Left lung (tissue), 4 donors: ENCODE measurements at regions not wholly inside any gene's neighbourhood (a gene's known extent, or its start where the extent isn't known, plus 50 kb on each side); places are given as distances from the start of the nearest gene placed in this dataset.
A peak's percentile ranks its signal among the peaks of the same experiment; 100 is the strongest.

Source experiments
- ATAC-seq: fragments of 200-7000 bp; cut with Tn5 transposase; one replicate; pipeline ENCODE4 v1.9.1; 2020; ENCODE audit warnings: moderate library complexity
- DNase-seq, 4 donors: peaks; one replicate each; pipeline ENCODE4 v3.0.0-alpha.2; 2013 to 2020
- H3K27ac ChIP-seq, 2 donors: fragments of 200-600 bp; sonication (generic) in 1 of 2; one replicate each; pipeline versions ENCODE4 v1.5.0 to v1.8.0; 2020 to 2021
- H3K27me3 ChIP-seq, 2 donors: fragments of 200-600 bp; sonication (generic) in 1 of 2; one replicate each; pipeline versions ENCODE4 v1.5.0 to v1.8.0; 2020 to 2021
- H3K36me3 ChIP-seq, 2 donors: fragments of 200-600 bp; sonication (generic) in 1 of 2; one replicate each; pipeline versions ENCODE4 v1.5.0 to v1.8.0; 2020 to 2021
- H3K4me1 ChIP-seq, 2 donors: fragments of 200-600 bp; one replicate each; pipeline ENCODE4 v1.8.0; 2021
- H3K4me3 ChIP-seq, 2 donors: fragments of 200-600 bp; sonication (generic) in 1 of 2; one replicate each; pipeline versions ENCODE4 v1.5.0 to v1.8.0; 2020 to 2021; ENCODE audit warnings: mild to moderate bottlenecking in 1 of 2
- H3K9me3 ChIP-seq, 2 donors: fragments of 200-600 bp; sonication (generic) in 1 of 2; one replicate each; pipeline versions ENCODE4 v1.5.0 to v1.8.0; 2020 to 2021
- CTCF ChIP-seq, 2 donors: fragments of 200-600 bp; sonication (generic) in 1 of 2; IDR thresholded peaks; one replicate each; pipeline versions ENCODE4 v1.5.0 to v1.8.0; 2021; ENCODE audit warnings: antibody characterized with exemption in 2 of 2
- intact Hi-C, 2 donors: fragments of 100-400 bp; cut with DNase I; formaldehyde crosslinking; loops; one replicate each; pipeline versions ENCODE4 v1.11.2 to v1.14.2; 2022
- donor health status: DM: no; HTN: yes; CAD: no.
- donor health status: DM: no; HTN: no; CAD: no.

- DNase-seq: peak in 1 of 4 donors; percentile 33
- H3K4me1 ChIP-seq: no peaks in the 10 kb centered on the region
- H3K4me3 ChIP-seq: no peak overlapping the region
- no peaks in the 10 kb centered on the region for H3K36me3 ChIP-seq
- peaks cover 0 to 28% of the 10 kb centered on the region in 2 donors for H3K27me3 ChIP-seq
- TF ChIP-seq CTCF (IDR thresholded peaks at IDR 0.05): no peak
- H3K9me3 ChIP-seq: no peaks in the 10 kb centered on the region
- intact Hi-C loops: no loop called here
- no peak overlapping the region for H3K27ac ChIP-seq
- no peak for ATAC-seq
These were observed 242.1 kb downstream of the CTTN start for GRCh38 chr11:70640408-70640807.

- Histone ChIP-seq H3K27me3 (peaks cover 0 to 38% of the 10 kb centered on the region in 2 donors), H3K4me1 (no peaks in the 10 kb centered on the region), H3K9me3 (no peaks in the 10 kb centered on the region), H3K36me3 (no peaks in the 10 kb centered on the region), H3K27ac (no peak overlapping the region), H3K4me3 (no peak overlapping the region)
- intact Hi-C loops: no loop called here
- DNase-seq (peak in 1 of 4 donors; percentile 60), ATAC-seq (no peak)
- TF ChIP-seq CTCF (IDR thresholded peaks at IDR 0.05): no peak
These were observed 243.0 kb downstream of the CTTN start for GRCh38 chr11:70641369-70641768.

DNA sequence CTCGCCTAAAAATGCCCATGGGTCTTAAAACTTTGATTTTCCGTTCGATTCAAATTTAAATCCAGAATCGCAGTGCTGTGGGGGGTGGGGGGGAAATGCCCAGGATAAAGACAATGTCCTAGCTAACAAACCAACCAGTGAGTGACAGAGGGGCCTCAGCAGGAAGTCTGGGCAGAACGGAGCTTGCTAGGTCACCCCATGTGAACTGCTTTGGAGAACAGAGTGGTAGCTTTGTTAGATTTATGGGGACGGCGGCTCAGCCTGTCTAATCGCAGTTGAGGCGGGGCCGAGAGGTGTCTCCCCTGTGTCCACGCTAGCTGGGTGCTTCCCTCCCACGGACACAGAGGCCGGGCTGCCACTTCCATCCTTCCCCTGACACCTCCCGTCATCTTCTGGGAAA, 243.9 kb downstream of the CTTN start:
- intact Hi-C loops: no loop called here
- H3K27ac ChIP-seq: no peak overlapping the region
- peaks cover 0 to 47% of the 10 kb centered on the region in 2 donors for H3K27me3 ChIP-seq
- peak in 1 of 4 donors; percentile 39 for DNase-seq
- no peak overlapping the region for H3K4me3 ChIP-seq
- TF ChIP-seq CTCF (IDR thresholded peaks at IDR 0.05): no peak
- no peaks in the 10 kb centered on the region for H3K9me3 ChIP-seq
- ATAC-seq: no peak
- H3K36me3 ChIP-seq: no peaks in the 10 kb centered on the region
- H3K4me1 ChIP-seq: no peaks in the 10 kb centered on the region

DNA sequence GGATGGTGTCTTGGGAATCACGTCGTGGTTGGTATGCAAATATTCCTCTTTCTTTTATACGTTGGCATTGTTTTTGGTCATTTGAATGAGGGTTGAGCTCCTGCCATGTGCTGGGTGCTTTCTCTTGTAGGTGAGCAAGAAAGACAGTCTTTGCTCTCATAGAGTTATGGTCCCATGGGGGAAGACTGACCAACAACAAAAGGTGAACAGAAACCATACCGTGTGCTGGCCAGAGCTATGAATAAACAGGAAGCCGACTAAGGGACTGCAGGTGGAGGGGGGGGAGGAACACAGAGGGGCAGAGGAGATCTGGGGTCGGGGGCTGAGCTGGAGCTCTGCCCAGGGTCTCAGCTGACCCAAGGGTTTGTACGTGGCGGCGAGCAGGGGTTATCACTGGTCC, 245.3 kb downstream of the CTTN start:
- Histone ChIP-seq H3K9me3 (no peaks in the 10 kb centered on the region), H3K4me1 (no peaks in the 10 kb centered on the region), H3K36me3 (no peaks in the 10 kb centered on the region), H3K27ac (no peak overlapping the region), H3K27me3 (peaks cover 0 to 51% of the 10 kb centered on the region in 2 donors), H3K4me3 (no peak overlapping the region)
- intact Hi-C loops: no loop called here
- no peak for TF ChIP-seq CTCF (IDR thresholded peaks at IDR 0.05)
- ATAC-seq: no peak
- DNase-seq: peak in 1 of 4 donors; percentile 28

DNA sequence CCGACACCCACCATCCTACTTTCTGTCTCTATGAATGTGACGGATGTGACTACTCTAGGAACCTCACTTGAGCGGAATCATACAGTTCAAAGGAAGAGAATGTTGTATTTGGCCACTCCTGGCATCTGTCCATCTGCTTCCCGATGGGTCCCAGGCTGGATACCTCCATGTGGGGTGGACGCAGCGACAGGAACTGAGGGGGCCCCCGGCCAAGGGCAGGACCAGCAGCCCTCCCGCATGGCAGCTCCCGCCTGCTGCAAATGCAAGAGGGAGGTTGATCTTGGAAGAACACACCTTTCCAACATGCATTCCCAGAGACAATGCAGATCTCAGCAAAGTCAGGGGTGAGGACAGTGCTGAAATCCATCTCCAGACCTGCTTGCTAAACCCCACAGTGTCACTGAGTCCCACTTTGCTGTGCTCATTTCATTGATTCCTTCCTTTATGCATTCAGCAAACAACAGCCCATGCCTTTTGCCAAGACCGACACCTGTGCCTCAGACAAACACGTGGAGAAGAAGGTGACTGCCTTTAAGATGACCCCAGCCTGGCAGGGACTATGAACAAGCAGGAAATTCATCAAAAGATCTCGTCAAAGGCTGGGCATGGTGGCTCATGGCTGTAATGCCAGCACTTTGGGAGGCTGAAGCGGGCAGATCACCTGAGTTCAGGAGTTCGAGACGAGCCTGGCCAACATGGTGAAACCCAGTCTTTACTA, 246.2 kb downstream of the CTTN start:
- no peak for ATAC-seq

More for the DNA sequence above, 246.2 kb downstream of the CTTN start:
- Histone ChIP-seq H3K27me3 (peaks cover 0 to 51% of the 10 kb centered on the region in 2 donors), H3K9me3 (no peaks in the 10 kb centered on the region), H3K27ac (no peak overlapping the region), H3K36me3 (no peaks in the 10 kb centered on the region), H3K4me3 (no peak overlapping the region), H3K4me1 (no peaks in the 10 kb centered on the region)
- TF ChIP-seq CTCF (IDR thresholded peaks at IDR 0.05): no peak
- peak in 1 of 4 donors; percentile 61 for DNase-seq
- intact Hi-C loops: no loop called here
